ENCODE measurements at regions not wholly inside any gene's neighbourhood (a gene's known extent, or its start where the extent isn't known, plus 50 kb on each side); places are given as distances from the start of the nearest gene placed in this dataset.

GRCh38 chr4:129823105-129823504, 727.2 kb downstream of the C4orf33 start (continued):
- TF ChIP-seq CTCF (IDR thresholded peaks at IDR 0.05 in 2 of 3, conservative IDR thresholded peaks at IDR 0.05 in 1 of 3; ENCODE audit: control insufficient read depth in 2 of 3, extremely low read depth in 1 of 3, insufficient read depth in 1 of 3, low read depth in 3 of 3, low read length in 3 of 3) (no peak), TCF12 (IDR thresholded peaks at IDR 0.05; ENCODE audit: low read depth, low read length) (no peak), NFXL1 (IDR thresholded peaks at IDR 0.05; ENCODE audit: borderline replicate concordance) (no peak), KAT2A (conservative IDR thresholded peaks at IDR 0.05; ENCODE audit: control insufficient read depth, low read depth, low read length) (no peak)

DNA sequence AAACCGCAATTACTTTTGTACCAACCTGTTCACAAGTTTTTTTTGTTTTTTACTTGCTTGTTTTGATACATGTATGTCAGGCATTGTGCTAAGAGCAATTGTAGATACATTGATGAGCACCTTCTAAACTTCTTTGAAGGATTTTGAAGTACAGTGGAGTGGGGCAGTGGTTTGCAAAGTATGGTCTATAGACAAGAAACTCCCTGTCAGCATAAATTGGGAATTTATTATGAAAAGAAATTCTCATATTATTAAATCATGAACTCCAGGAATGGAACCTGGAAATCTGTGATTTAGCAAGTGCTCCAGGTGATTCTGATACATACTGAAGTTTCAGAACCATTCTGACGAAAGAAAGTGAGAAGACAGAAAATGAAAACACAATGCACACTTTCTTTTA, 733.4 kb downstream of the C4orf33 start:
- H4K20me1 ChIP-seq (ENCODE audit: control insufficient read depth, insufficient read depth): no peaks in the 10 kb centered on the region
- in situ Hi-C loops (cut with MboI): no loop called here
- H3K9ac ChIP-seq (ENCODE audit: control insufficient read depth, insufficient read depth, low read length): no peak overlapping the region
- no peak for ATAC-seq
- FAIRE-seq: no peak
- H3K36me3 ChIP-seq (ENCODE audit: control insufficient read depth in 2 of 2, insufficient read depth in 2 of 2, low read length in 1 of 2): no peaks in the 10 kb centered on the region
- no peak for DNase-seq (ENCODE audit: low read depth, low spot score)
- H3K4me3 ChIP-seq: no peak overlapping the region
- H3K79me2 ChIP-seq (ENCODE audit: control insufficient read depth, insufficient read depth, low read length): no peaks in the 10 kb centered on the region
- H2AFZ ChIP-seq (ENCODE audit: control insufficient read depth, low read depth, low read length): no peak overlapping the region
- SMC1A ChIA-PET (ENCODE audit: uncharacterized antibody, unreplicated experiment): no interaction called here
- CTCF ChIA-PET: no interaction called here
- intact Hi-C loops (cut with micrococcal nuclease; ENCODE audit: unreplicated experiment): no loop called here
- no peaks in the 10 kb centered on the region for H3K4me1 ChIP-seq (ENCODE audit: control insufficient read depth, insufficient read depth, low read length)
- no peak overlapping the region for H3K4me2 ChIP-seq (ENCODE audit: control insufficient read depth, insufficient read depth)
- RAD21 ChIA-PET (ENCODE audit: unreplicated experiment): no interaction called here
- no peaks in the 10 kb centered on the region for H3K27me3 ChIP-seq (replicated peaks in 1 of 2; ENCODE audit: control insufficient read depth in 2 of 2, insufficient read depth in 2 of 2, low read length in 1 of 2)
- no peak overlapping the region for H3K27ac ChIP-seq (ENCODE audit: control insufficient read depth, insufficient read depth)
- TF ChIP-seq TCF3 (IDR thresholded peaks at IDR 0.05; ENCODE audit: borderline replicate concordance, insufficient read depth, low read depth, low read length): no peak
- TF ChIP-seq TCF12 (IDR thresholded peaks at IDR 0.05; ENCODE audit: low read depth, low read length): no peak
- TF ChIP-seq, protein P1, sequence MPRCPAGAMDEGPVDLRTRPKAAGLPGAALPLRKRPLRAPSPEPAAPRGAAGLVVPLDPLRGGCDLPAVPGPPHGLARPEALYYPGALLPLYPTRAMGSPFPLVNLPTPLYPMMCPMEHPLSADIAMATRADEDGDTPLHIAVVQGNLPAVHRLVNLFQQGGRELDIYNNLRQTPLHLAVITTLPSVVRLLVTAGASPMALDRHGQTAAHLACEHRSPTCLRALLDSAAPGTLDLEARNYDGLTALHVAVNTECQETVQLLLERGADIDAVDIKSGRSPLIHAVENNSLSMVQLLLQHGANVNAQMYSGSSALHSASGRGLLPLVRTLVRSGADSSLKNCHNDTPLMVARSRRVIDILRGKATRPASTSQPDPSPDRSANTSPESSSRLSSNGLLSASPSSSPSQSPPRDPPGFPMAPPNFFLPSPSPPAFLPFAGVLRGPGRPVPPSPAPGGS (IDR thresholded peaks at IDR 0.05; ENCODE audit: borderline replicate concordance, insufficient read depth, low read depth, low read length, poor library complexity, severe bottlenecking): no peak
- no peak for TF ChIP-seq ASH2L (IDR thresholded peaks at IDR 0.05; ENCODE audit: borderline replicate concordance, low read depth)
- TF ChIP-seq HDAC6 (IDR thresholded peaks at IDR 0.05; ENCODE audit: unreplicated experiment): no peak
- TF ChIP-seq YY1 (IDR thresholded peaks at IDR 0.05; ENCODE audit: low read depth, low read length): no peak
- TF ChIP-seq ELK1 (IDR thresholded peaks at IDR 0.05; ENCODE audit: low read depth, low read length): no peak
- TF ChIP-seq RAD21 (IDR thresholded peaks at IDR 0.05; ENCODE audit: insufficient read depth, low read depth, low read length): no peak
- BruUV-seq (replicated peaks): no TSS peak
- no peaks in the 10 kb centered on the region for H3K9me3 ChIP-seq (replicated peaks; ENCODE audit: control insufficient read depth, insufficient read depth, low read length)
- WGBS (ENCODE audit: insufficient coverage, insufficient replicate concordance, low lambda C conversion rate, missing lambda C conversion rate): 0% methylated on average over 2 of the region's 2 CpGs
- POLR2A ChIA-PET: no interaction called here

Measured in GM12878 (cell line).